ENCODE measurements at regions not wholly inside any gene's neighbourhood (a gene's known extent, or its start where the extent isn't known, plus 50 kb on each side); places are given as distances from the start of the nearest gene placed in this dataset.

DNA sequence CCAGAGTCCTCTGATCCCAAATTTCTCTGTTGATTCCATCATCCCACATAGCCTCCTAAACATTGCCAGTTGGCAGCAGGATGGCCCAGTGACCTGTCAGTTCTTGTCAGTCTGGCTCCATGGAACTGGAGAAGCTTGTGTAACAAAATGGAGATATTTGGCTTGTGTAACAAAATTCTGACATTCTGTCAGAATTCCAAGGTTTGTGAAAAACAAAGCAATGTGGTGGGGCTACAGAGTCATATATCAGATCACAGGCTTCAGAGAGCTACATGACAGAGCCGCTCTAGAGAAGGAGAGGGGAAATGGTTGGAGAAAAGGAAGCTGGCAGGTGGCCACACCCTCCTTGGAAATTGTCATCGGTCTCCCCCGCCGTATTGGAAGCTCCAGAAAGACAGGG is 75.4 kb upstream of the MAN2A1 start:
- Histone ChIP-seq H3K9ac (ENCODE audit: low read length) (no peak overlapping the region), H3K79me2 (ENCODE audit: control insufficient read depth, insufficient read depth, low read length) (no peaks in the 10 kb centered on the region), H4K20me1 (ENCODE audit: control insufficient read depth, insufficient read depth, low read length, poor library complexity, severe bottlenecking) (no peaks in the 10 kb centered on the region), H3K36me3 (replicated peaks in 1 of 2; ENCODE audit: control extremely low read depth in 1 of 2, control insufficient read depth in 1 of 2, extremely low read depth in 1 of 2, insufficient read depth in 2 of 2, low read length in 1 of 2) (no peaks in the 10 kb centered on the region), H3K27ac (ENCODE audit: low read length in 2 of 2) (no peak overlapping the region), H3K4me3 (ENCODE audit: control extremely low read depth in 1 of 5, extremely low read depth in 1 of 5, insufficient read depth in 1 of 5, low read depth in 2 of 5, low read length in 4 of 5) (no peak overlapping the region), H2AFZ (ENCODE audit: insufficient read depth, low read depth, low read length, poor library complexity, severe bottlenecking) (no peak overlapping the region), H3K4me1 (ENCODE audit: control insufficient read depth in 2 of 2, insufficient read depth in 2 of 2, low read length in 2 of 2) (no peaks in the 10 kb centered on the region), H3K4me2 (replicated peaks; ENCODE audit: low read depth, low read length, poor library complexity, severe bottlenecking) (no peak overlapping the region), H3K9me3 (ENCODE audit: control extremely low read depth in 1 of 3, control insufficient read depth in 2 of 3, insufficient read depth in 1 of 3, low read length in 2 of 3) (no peaks in the 10 kb centered on the region), H3K27me3 (replicated peaks in 1 of 4; ENCODE audit: control extremely low read depth in 1 of 4, control insufficient read depth in 3 of 4, insufficient read depth in 4 of 4, low read length in 3 of 4) (no peaks in the 10 kb centered on the region)
- intact Hi-C loops (cut with micrococcal nuclease) = no loop called here
- POLR2A ChIA-PET = no interaction called here
- Mint-ChIP-seq H3K27ac (no peak overlapping the region), H3K27me3 (peaks cover 4% of the 10 kb centered on the region), H3K4me3 (no peak overlapping the region), H3K4me1 (no peaks in the 10 kb centered on the region), H3K9me3 (ENCODE audit: insufficient read depth) (no peaks in the 10 kb centered on the region)
- WGBS (ENCODE audit: insufficient coverage) = 100% methylated on average over 1 of the region's 4 CpGs
- DNase-seq = no peak
- no peak for ATAC-seq (ENCODE audit: low read depth)
- CTCF ChIA-PET = no interaction called here
- no peak for TF ChIP-seq EZH2 (IDR thresholded peaks at IDR 0.05; ENCODE audit: borderline replicate concordance, insufficient read depth, low read depth, low read length, poor library complexity, severe bottlenecking)
- TF ChIP-seq, protein P1, sequence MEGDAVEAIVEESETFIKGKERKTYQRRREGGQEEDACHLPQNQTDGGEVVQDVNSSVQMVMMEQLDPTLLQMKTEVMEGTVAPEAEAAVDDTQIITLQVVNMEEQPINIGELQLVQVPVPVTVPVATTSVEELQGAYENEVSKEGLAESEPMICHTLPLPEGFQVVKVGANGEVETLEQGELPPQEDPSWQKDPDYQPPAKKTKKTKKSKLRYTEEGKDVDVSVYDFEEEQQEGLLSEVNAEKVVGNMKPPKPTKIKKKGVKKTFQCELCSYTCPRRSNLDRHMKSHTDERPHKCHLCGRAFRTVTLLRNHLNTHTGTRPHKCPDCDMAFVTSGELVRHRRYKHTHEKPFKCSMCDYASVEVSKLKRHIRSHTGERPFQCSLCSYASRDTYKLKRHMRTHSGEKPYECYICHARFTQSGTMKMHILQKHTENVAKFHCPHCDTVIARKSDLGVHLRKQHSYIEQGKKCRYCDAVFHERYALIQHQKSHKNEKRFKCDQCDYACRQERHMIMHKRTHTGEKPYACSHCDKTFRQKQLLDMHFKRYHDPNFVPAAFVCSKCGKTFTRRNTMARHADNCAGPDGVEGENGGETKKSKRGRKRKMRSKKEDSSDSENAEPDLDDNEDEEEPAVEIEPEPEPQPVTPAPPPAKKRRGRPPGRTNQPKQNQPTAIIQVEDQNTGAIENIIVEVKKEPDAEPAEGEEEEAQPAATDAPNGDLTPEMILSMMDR (IDR thresholded peaks at IDR 0.05) = no peak

DNA sequence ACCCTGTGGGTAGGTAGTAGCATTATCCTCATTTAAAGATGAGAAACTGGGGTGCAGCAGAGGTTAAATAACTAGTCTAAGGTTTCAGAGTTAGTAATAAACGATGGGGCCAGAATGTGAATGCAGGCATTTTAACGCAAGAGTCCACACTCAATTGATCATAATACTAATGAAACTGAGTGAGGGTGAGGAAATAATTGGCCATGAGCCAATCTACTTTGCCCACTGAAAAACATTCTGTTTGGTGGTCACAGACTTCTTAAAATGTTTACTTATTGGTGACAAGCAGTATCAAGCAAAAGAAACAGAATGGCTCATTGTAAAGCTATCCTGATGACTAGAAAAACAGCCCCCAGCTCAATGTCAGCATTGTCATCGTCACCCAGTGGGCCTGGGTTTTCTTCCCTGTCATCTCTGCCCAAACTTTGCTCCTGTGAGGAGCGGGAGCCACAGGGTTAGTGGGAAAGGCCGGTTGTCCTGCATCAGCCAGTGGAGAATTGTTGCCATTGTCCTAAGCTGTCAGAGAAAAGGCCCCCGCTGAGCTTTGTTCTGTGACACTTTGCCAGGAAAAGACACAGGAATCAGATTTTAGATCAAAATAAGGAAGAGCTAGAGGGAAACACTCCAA is 77.3 kb upstream of the MAN2A1 start:
- ATAC-seq (ENCODE audit: low read depth) = no peak
- Histone ChIP-seq H3K9me3 (ENCODE audit: control extremely low read depth in 1 of 3, control insufficient read depth in 2 of 3, insufficient read depth in 1 of 3, low read length in 2 of 3) (no peaks in the 10 kb centered on the region), H3K79me2 (ENCODE audit: control insufficient read depth, insufficient read depth, low read length) (no peaks in the 10 kb centered on the region), H3K4me1 (ENCODE audit: control insufficient read depth in 2 of 2, insufficient read depth in 2 of 2, low read length in 2 of 2) (no peaks in the 10 kb centered on the region), H3K27ac (ENCODE audit: low read length in 2 of 2) (no peak overlapping the region), H3K4me2 (replicated peaks; ENCODE audit: low read depth, low read length, poor library complexity, severe bottlenecking) (no peak overlapping the region), H3K9ac (ENCODE audit: low read length) (no peak overlapping the region), H3K4me3 (ENCODE audit: control extremely low read depth in 1 of 5, extremely low read depth in 1 of 5, insufficient read depth in 1 of 5, low read depth in 2 of 5, low read length in 4 of 5) (no peak overlapping the region), H3K36me3 (replicated peaks in 1 of 2; ENCODE audit: control extremely low read depth in 1 of 2, control insufficient read depth in 1 of 2, extremely low read depth in 1 of 2, insufficient read depth in 2 of 2, low read length in 1 of 2) (no peaks in the 10 kb centered on the region), H2AFZ (ENCODE audit: insufficient read depth, low read depth, low read length, poor library complexity, severe bottlenecking) (no peak overlapping the region), H4K20me1 (ENCODE audit: control insufficient read depth, insufficient read depth, low read length, poor library complexity, severe bottlenecking) (no peaks in the 10 kb centered on the region), H3K27me3 (replicated peaks in 1 of 4; ENCODE audit: control extremely low read depth in 1 of 4, control insufficient read depth in 3 of 4, insufficient read depth in 4 of 4, low read length in 3 of 4) (no peaks in the 10 kb centered on the region)
- no peaks in the 10 kb centered on the region for H3K27me3 Mint-ChIP-seq
- no peaks in the 10 kb centered on the region for H3K9me3 Mint-ChIP-seq (ENCODE audit: insufficient read depth)
- intact Hi-C loops (cut with micrococcal nuclease) = no loop called here
- TF ChIP-seq EZH2 (IDR thresholded peaks at IDR 0.05; ENCODE audit: borderline replicate concordance, insufficient read depth, low read depth, low read length, poor library complexity, severe bottlenecking) = no peak
- TF ChIP-seq, protein P1 (IDR thresholded peaks at IDR 0.05) = no peak
- ChIA-PET POLR2A (no interaction called here), CTCF (no interaction called here)
- no peak overlapping the region for H3K27ac Mint-ChIP-seq
- H3K4me3 Mint-ChIP-seq = no peak overlapping the region
- DNase-seq = no peak
- H3K4me1 Mint-ChIP-seq = no peaks in the 10 kb centered on the region
- 94% methylated on average over 4 of the region's 6 CpGs for WGBS (ENCODE audit: insufficient coverage)

Measured in B cell (primary cell).